KMS-11 (cell line): ENCODE measurements at regions not wholly inside any gene's neighbourhood (a gene's known extent, or its start where the extent isn't known, plus 50 kb on each side); places are given as distances from the start of the nearest gene placed in this dataset.

Experiments used
- H2AFZ ChIP-seq: fragments of 200-600 bp; sonication (generic); 2 replicates; pipeline ENCODE4 v1.6.1; 2016; ENCODE audit warnings: antibody characterized with exemption, mixed run types, low read depth
- H3K27ac ChIP-seq: fragments of 200-600 bp; sonication (generic); 2 replicates; pipeline ENCODE4 v1.6.1; 2016; ENCODE audit warnings: mild to moderate bottlenecking, mixed run types
- H3K27me3 ChIP-seq: fragments of 200-600 bp; sonication (generic); 2 replicates; pipeline ENCODE4 v1.6.1; 2017; ENCODE audit warnings: mild to moderate bottlenecking, low read depth, mixed run types, moderate library complexity; ENCODE audit not compliant: insufficient read depth
- H3K36me3 ChIP-seq: fragments of 200-600 bp; sonication (generic); 2 replicates; pipeline ENCODE4 v1.6.1; 2017; ENCODE audit warnings: mild to moderate bottlenecking, mixed run types; ENCODE audit not compliant: insufficient read depth
- H3K4me1 ChIP-seq: fragments of 200-600 bp; sonication (generic); 2 replicates; pipeline ENCODE4 v1.6.1; 2016; ENCODE audit warnings: mild to moderate bottlenecking, low read depth, mixed run types; ENCODE audit not compliant: poor library complexity, severe bottlenecking
- H3K4me2 ChIP-seq: fragments of 200-600 bp; sonication (generic); 2 replicates; pipeline ENCODE4 v1.7.0; 2016; ENCODE audit warnings: mild to moderate bottlenecking, mixed run types
- H3K4me3 ChIP-seq: fragments of 200-600 bp; sonication (generic); IDR thresholded peaks from 2 replicates; pipeline ENCODE4 v1.6.1; 2017; ENCODE audit warnings: low read depth, low read length, mixed read lengths; ENCODE audit not compliant: insufficient read depth
- H3K79me2 ChIP-seq: fragments of 200-600 bp; sonication (generic); 2 replicates; pipeline ENCODE4 v1.6.1; 2016; ENCODE audit warnings: low read depth, mixed run types; ENCODE audit not compliant: insufficient read depth
- H3K9ac ChIP-seq: fragments of 200-600 bp; sonication (generic); 2 replicates; pipeline ENCODE4 v1.6.1; 2016; ENCODE audit warnings: mild to moderate bottlenecking, mixed run types
- H4K20me1 ChIP-seq: fragments of 200-600 bp; sonication (generic); 2 replicates; pipeline ENCODE4 v1.6.1; 2016; ENCODE audit warnings: mild to moderate bottlenecking, mixed run types; ENCODE audit not compliant: insufficient read depth
- CTCF ChIP-seq: fragments of 200-600 bp; sonication (generic); conservative IDR thresholded peaks from 2 replicates; pipeline ENCODE4 v1.6.1; 2017; ENCODE audit warnings: low read depth, mild to moderate bottlenecking, antibody characterized with exemption, low read length, moderate library complexity, mixed read lengths

GRCh38 chr22:45099961-45100360 is 63.8 kb upstream of the NUP50 start:
- Histone ChIP-seq H3K27ac (no peak overlapping the region), H4K20me1 (no peaks in the 10 kb centered on the region), H3K4me1 (no peaks in the 10 kb centered on the region), H3K27me3 (peaks cover 14% of the 10 kb centered on the region; the same call in 1 of the 2 replicates), H3K79me2 (no peaks in the 10 kb centered on the region), H3K9ac (no peak overlapping the region), H3K36me3 (no peaks in the 10 kb centered on the region), H3K4me2 (no peak overlapping the region), H3K4me3 (no peak overlapping the region), H2AFZ (no peak overlapping the region)
- TF ChIP-seq CTCF, result no peak

GRCh38 chr22:45101515-45102227 is 62.1 kb upstream of the NUP50 start:
- H3K27ac ChIP-seq, result no peak overlapping the region
- no peak overlapping the region for H3K9ac ChIP-seq
- H3K27me3 ChIP-seq, result peaks cover 24% of the 10 kb centered on the region; the same call in 1 of the 2 replicates
- no peaks in the 10 kb centered on the region for H3K79me2 ChIP-seq
- H3K36me3 ChIP-seq, result no peaks in the 10 kb centered on the region
- no peaks in the 10 kb centered on the region for H4K20me1 ChIP-seq
- H3K4me1 ChIP-seq, result no peaks in the 10 kb centered on the region
- H3K4me2 ChIP-seq, result no peak overlapping the region
- TF ChIP-seq CTCF, result no peak
- H3K4me3 ChIP-seq, result no peak overlapping the region
- no peak overlapping the region for H2AFZ ChIP-seq

- H3K27me3 ChIP-seq, result peaks cover 26% of the 10 kb centered on the region; the same call in 1 of the 2 replicates
- H3K4me3 ChIP-seq, result no peak overlapping the region
Observed at GRCh38 chr22:45102896-45103420, 60.8 kb upstream of the NUP50 start.

GRCh38 chr22:45103756-45104155 is 60.0 kb upstream of the NUP50 start:
- no peak overlapping the region for H3K4me2 ChIP-seq
- no peaks in the 10 kb centered on the region for H3K36me3 ChIP-seq
- peaks cover 22% of the 10 kb centered on the region; the same call in 1 of the 2 replicates for H3K27me3 ChIP-seq
- H3K4me3 ChIP-seq, result no peak overlapping the region
- H3K4me1 ChIP-seq, result no peaks in the 10 kb centered on the region
- H4K20me1 ChIP-seq, result no peaks in the 10 kb centered on the region
- TF ChIP-seq CTCF, result no peak
- no peak overlapping the region for H3K27ac ChIP-seq
- H3K79me2 ChIP-seq, result no peaks in the 10 kb centered on the region
- H2AFZ ChIP-seq, result no peak overlapping the region
- no peak overlapping the region for H3K9ac ChIP-seq

More at GRCh38 chr22:45102896-45103420, 60.8 kb upstream of the NUP50 start:
- H3K4me1 ChIP-seq, result no peaks in the 10 kb centered on the region
- H3K36me3 ChIP-seq, result no peaks in the 10 kb centered on the region
- no peaks in the 10 kb centered on the region for H4K20me1 ChIP-seq
- no peak overlapping the region for H3K9ac ChIP-seq
- H3K27ac ChIP-seq, result no peak overlapping the region
- no peak overlapping the region for H3K4me2 ChIP-seq
- H3K79me2 ChIP-seq, result no peaks in the 10 kb centered on the region
- H2AFZ ChIP-seq, result no peak overlapping the region
- no peak for TF ChIP-seq CTCF
